CD4-positive, alpha-beta T cell (primary cell): ENCODE measurements at regions not wholly inside any gene's neighbourhood (a gene's known extent, or its start where the extent isn't known, plus 50 kb on each side); places are given as distances from the start of the nearest gene placed in this dataset.

Experiments used
- ATAC-seq: fragments of 200-7000 bp; cut with Tn5 transposase; one replicate; pipeline ENCODE4 v1.10.0; 2022; ENCODE audit warnings: mild to moderate bottlenecking; ENCODE audit not compliant: poor library complexity
- CTCF ChIA-PET: fragments of 350-600 bp; sonication (Branson Sonifier 250); formaldehyde crosslinking; loops from one replicate; lab custom pipeline; 2021; ENCODE audit warnings: antibody characterized with exemption, inconsistent platforms; lab: Charles Lee
- POLR2A ChIA-PET: fragments of 350-600 bp; sonication (Branson Sonifier 250); formaldehyde crosslinking; loops from one replicate; lab custom pipeline; 2021; ENCODE audit warnings: antibody characterized with exemption, inconsistent platforms; lab: Charles Lee
- DNase-seq, 14 experiments: peaks; one replicate each; pipeline ENCODE4 v3.0.0-alpha.2; 2013 to 2020; ENCODE audit warnings: mixed read lengths in 2 of 14
- H3K27ac ChIP-seq, 2 donors: one replicate each; pipeline versions ENCODE4 v1.5.1 to v1.7.0; 2013; ENCODE audit warnings: low read length in 2 of 2, low read depth in 1 of 2, mild to moderate bottlenecking in 1 of 2
- H3K27me3 ChIP-seq, 2 experiments: 1 replicate in 1 of 2; 2 replicates in 1 of 2; pipeline versions ENCODE4 v1.6.1 to v1.7.0; 2013; ENCODE audit warnings: low read length in 2 of 2, control low read depth in 1 of 2, mild to moderate bottlenecking in 1 of 2, moderate library complexity in 1 of 2; ENCODE audit not compliant: insufficient read depth in 2 of 2, control insufficient read depth in 1 of 2
- H3K36me3 ChIP-seq: one replicate; pipeline ENCODE4 v1.6.1; 2013; ENCODE audit warnings: low read length, control low read depth; ENCODE audit not compliant: insufficient read depth
- H3K4me1 ChIP-seq: one replicate; pipeline ENCODE4 v1.6.1; 2013; ENCODE audit warnings: low read length, control low read depth; ENCODE audit not compliant: insufficient read depth
- H3K4me3 ChIP-seq: one replicate; pipeline ENCODE4 v1.5.1; 2013; ENCODE audit warnings: mild to moderate bottlenecking, low read length, moderate library complexity
- H3K9me3 ChIP-seq, 2 experiments: 1 replicate in 1 of 2; 2 replicates in 1 of 2; pipeline versions ENCODE4 v1.6.1 to v1.7.0; 2013; ENCODE audit warnings: low read length in 2 of 2, mild to moderate bottlenecking in 2 of 2, control low read depth in 1 of 2, moderate library complexity in 1 of 2; ENCODE audit not compliant: control insufficient read depth in 1 of 2, insufficient read depth in 1 of 2
- H3K27ac Mint-ChIP-seq: one replicate; pipeline ENCODE4 v1.8.0; 2020; ENCODE audit warnings: mixed read lengths
- H3K27me3 Mint-ChIP-seq: one replicate; pipeline ENCODE4 v1.8.0; 2021; ENCODE audit warnings: mixed read lengths
- H3K36me3 Mint-ChIP-seq: one replicate; pipeline ENCODE4 v1.8.0; 2021; ENCODE audit warnings: low read depth, mixed read lengths
- H3K4me1 Mint-ChIP-seq: one replicate; pipeline ENCODE4 v1.8.0; 2021; ENCODE audit warnings: low read depth, mixed read lengths
- H3K4me3 Mint-ChIP-seq: one replicate; pipeline ENCODE4 v1.8.0; 2020; ENCODE audit warnings: mild to moderate bottlenecking, mixed read lengths
- H3K9me3 Mint-ChIP-seq: one replicate; pipeline ENCODE4 v1.8.0; 2020; ENCODE audit warnings: mixed read lengths
- CTCF ChIP-seq: fragments of 200-600 bp; IDR thresholded peaks from one replicate; pipeline ENCODE4 v1.8.0; 2022; ENCODE audit warnings: antibody characterized with exemption, mild to moderate bottlenecking
- intact Hi-C, 2 experiments: fragments of 100-400 bp; cut with DNase I in 1 of 2; cut with micrococcal nuclease in 1 of 2; formaldehyde crosslinking; loops; one replicate each; pipeline versions ENCODE4 v1.15.1 to v1.9.0; 2023 to 2025; cut with DNase I, micrococcal nuclease

DNA sequence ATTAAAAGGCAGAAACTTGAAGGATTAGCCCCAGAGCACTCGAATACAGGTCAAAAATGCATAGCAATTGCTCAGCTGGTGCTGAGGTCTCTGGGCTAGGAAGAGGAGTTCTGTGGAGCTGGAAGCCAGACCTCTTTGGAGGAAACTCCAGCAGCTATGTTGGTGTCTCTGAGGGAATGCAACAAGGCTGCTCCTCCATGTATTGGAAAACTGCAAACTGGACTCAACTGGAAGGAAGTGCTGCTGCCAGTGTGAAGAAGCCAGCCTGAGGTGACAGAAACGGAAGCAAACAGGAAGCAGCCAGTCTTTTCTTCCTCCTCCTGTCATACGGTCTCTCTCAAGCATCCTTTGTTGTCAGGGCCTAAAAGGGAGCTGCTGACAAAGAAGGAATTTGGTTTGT is 233.4 kb upstream of the FGGY start:
- no peaks in the 10 kb centered on the region for H3K36me3 ChIP-seq
- ChIA-PET POLR2A (interaction anchor here (0.6 to 1.7 kb wide), 6 partner anchors 9 to 309 kb away, joined by 3 to 9 read pairs (median 4); partner anchors contain the start of gene JUN), CTCF (no interaction called here)
- Mint-ChIP-seq H3K27ac (peak overlapping the region; percentile 85), H3K36me3 (no peaks in the 10 kb centered on the region), H3K27me3 (no peaks in the 10 kb centered on the region), H3K4me3 (no peak overlapping the region), H3K9me3 (no peaks in the 10 kb centered on the region), H3K4me1 (peaks cover 38% of the 10 kb centered on the region)
- no peaks in the 10 kb centered on the region for H3K9me3 ChIP-seq
- no peaks in the 10 kb centered on the region for H3K27me3 ChIP-seq
- ATAC-seq: peak; percentile 78
- TF ChIP-seq CTCF: no peak
- peak in 5 of 14 experiments; percentile 8 to 67 (median 47) for DNase-seq
- no peak overlapping the region for H3K27ac ChIP-seq
- H3K4me3 ChIP-seq: no peak overlapping the region
- peaks cover 11% of the 10 kb centered on the region for H3K4me1 ChIP-seq
- intact Hi-C loops: no loop called here

DNA sequence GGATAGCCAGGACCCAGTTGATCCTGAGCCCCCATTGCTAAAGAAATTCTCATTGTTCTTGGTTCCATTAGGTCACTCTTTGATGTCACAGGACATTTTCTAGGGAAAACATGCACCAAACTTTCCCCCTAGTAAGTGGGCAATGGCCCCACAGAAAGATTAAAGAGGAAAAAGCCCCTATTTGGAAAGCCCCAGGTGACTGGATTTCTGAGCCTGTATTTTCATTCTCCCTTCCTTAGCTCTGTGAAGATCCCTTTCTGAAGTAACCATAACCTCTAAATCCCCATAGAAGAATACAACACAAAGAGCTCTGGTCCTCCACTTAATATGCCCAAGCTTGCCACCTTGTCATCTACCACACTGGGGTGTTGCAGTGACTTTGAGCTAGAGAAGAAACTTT is 232.3 kb upstream of the FGGY start:
- H3K36me3 Mint-ChIP-seq: no peaks in the 10 kb centered on the region
- no peak overlapping the region for H3K4me3 Mint-ChIP-seq
- no peaks in the 10 kb centered on the region for H3K9me3 Mint-ChIP-seq
- CTCF ChIA-PET: no interaction called here
- peaks cover 38% of the 10 kb centered on the region for H3K4me1 Mint-ChIP-seq
- H3K27me3 Mint-ChIP-seq: no peaks in the 10 kb centered on the region
- no peak overlapping the region for H3K4me3 ChIP-seq
- no peak overlapping the region for H3K27ac ChIP-seq
- intact Hi-C loops: no loop called here
- POLR2A ChIA-PET: interaction anchor here (2.0 kb wide), 1 partner anchor 280 kb away, joined by 5 read pairs; the partner anchor contains the start of gene JUN
- ATAC-seq (no peak), DNase-seq (no peak)
- H3K27ac Mint-ChIP-seq: peak overlapping the region; percentile 85
- TF ChIP-seq CTCF: no peak
- H3K9me3 ChIP-seq: no peaks in the 10 kb centered on the region
- no peaks in the 10 kb centered on the region for H3K27me3 ChIP-seq
- peaks cover 11% of the 10 kb centered on the region for H3K4me1 ChIP-seq
- H3K36me3 ChIP-seq: no peaks in the 10 kb centered on the region

DNA sequence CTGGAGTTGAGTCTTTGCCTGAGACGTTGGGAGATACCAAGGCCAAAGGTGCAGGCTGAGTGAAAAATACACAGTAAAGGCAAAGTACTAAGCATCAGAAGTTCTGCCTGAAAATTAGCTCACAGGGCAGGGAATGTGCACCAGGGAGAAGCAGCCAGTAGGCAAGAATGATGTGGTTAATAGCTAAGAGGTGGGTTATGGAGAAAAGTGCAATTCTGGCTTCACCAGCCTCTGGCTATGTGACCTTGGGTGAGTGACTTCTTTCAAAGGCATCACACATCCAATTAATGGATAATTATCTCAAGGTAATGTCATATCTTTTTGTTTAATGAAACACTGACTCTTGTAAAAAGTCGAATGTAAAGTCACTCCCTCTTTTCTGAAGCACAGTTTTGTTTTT is 230.7 kb upstream of the FGGY start:
- POLR2A ChIA-PET: interaction anchor here (2.0 kb wide), 1 partner anchor 282 kb away, joined by 5 read pairs; the partner anchor contains the start of gene JUN
- H3K27ac Mint-ChIP-seq: no peak overlapping the region
- H3K27me3 Mint-ChIP-seq: no peaks in the 10 kb centered on the region
- intact Hi-C loops: no loop called here
- Histone ChIP-seq H3K27ac (no peak overlapping the region), H3K27me3 (no peaks in the 10 kb centered on the region), H3K36me3 (no peaks in the 10 kb centered on the region), H3K4me1 (peaks cover 16% of the 10 kb centered on the region), H3K9me3 (no peaks in the 10 kb centered on the region), H3K4me3 (no peak overlapping the region)
- no peaks in the 10 kb centered on the region for H3K36me3 Mint-ChIP-seq
- H3K4me3 Mint-ChIP-seq: no peak overlapping the region
- TF ChIP-seq CTCF: no peak
- DNase-seq (no peak), ATAC-seq (no peak)
- CTCF ChIA-PET: no interaction called here
- H3K9me3 Mint-ChIP-seq: no peaks in the 10 kb centered on the region
- H3K4me1 Mint-ChIP-seq: peaks cover 48% of the 10 kb centered on the region
